GM12892 (cell line): ENCODE measurements at regions not wholly inside any gene's neighbourhood (a gene's known extent, or its start where the extent isn't known, plus 50 kb on each side); places are given as distances from the start of the nearest gene placed in this dataset.
"Not testable (repeated sequence)": the region's sequence is repeated elsewhere in the genome, so short reads cannot be mapped to it uniquely, and the experiment has no call there.

Experiments
- POLR2AphosphoS5 ChIP-seq: IDR thresholded peaks from 2 replicates; pipeline ENCODE4 v1.6.1; 2011; ENCODE audit warnings: low read depth, low read length, control low read depth
- TAF1 ChIP-seq: IDR thresholded peaks from 2 replicates; pipeline ENCODE4 v1.6.1; 2011; ENCODE audit warnings: low read depth, mild to moderate bottlenecking, control low read depth, low read length, borderline replicate concordance

DNA sequence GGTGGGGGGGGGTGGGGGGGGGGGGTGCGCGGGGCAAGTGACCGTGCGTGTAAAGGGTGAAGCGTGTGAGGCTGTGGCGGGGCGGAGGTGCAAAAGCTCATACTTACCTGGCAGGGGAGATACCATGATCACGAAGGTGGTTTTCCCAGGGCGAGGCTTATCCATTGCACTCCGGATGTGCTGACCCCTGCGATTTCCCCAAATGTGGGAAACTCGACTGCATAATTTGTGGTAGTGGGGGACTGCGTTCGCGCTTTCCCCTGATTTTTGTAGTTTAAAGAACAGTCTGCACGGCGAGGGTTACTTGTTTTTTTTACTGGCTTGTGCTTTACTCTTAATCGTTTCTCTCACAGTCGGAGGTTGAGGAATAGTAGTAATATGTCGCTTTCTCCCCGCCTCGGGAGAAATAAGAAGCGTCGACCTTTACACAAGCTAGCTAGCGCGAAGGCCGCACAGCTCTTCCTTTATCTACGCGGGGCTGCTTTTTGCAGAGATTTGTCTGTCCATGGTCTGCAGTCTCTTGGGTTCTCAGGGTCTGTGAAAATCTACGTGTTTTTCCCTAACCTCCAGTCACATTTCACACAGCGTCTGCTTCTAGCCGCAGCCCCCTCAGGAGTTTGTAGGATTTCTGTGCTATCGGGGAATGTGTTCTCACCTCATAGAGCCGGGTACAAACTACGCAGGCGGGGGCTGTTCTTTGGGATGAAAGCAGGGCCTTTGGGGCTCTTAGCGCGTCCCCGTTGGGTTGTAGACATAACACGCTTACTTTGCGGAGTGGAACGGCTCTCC is 148.1 kb upstream of the NOTCH2NLA start:
- not testable (repeated sequence) for TF ChIP-seq TAF1
- TF ChIP-seq POLR2AphosphoS5, result peak; percentile 99
